ENCODE measurements at regions not wholly inside any gene's neighbourhood (a gene's known extent, or its start where the extent isn't known, plus 50 kb on each side); places are given as distances from the start of the nearest gene placed in this dataset.

DNA sequence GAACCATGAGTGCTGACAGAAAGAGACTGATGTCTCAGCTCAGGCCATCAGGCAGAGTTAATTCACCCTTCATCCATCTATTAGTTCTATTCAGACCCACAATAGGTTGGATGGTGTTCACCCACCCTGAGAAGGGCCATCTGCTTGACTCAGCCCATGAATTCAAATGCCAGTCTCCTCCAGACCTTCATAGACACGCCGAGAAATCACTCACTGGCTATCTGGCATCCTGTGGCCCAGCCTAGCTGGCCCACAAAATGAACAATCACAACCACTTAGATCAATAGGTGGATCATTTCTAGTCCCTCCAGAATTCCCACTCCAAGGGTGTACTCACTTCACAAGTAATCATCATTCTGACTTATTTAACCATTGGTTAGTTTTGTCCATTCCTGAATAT is 58.2 kb downstream of the MYEOV start:
- WGBS, 2 experiments (ENCODE audit: extremely low coverage in 2 of 2, insufficient read length in 1 of 2): 100% methylated on average over 2 of the region's 2 CpGs; no CpG with 5 or more reads in 1 of the 2 experiments
- no peak overlapping the region for H3K4me2 ChIP-seq (ENCODE audit: low read depth, low read length)
- peak overlapping the region; percentile 100 for H2AK5ac ChIP-seq (ENCODE audit: low read depth, low read length)
- H3K9me3 ChIP-seq (ENCODE audit: control insufficient read depth, insufficient read depth, low read length): peaks cover 8% of the 10 kb centered on the region
- peaks cover 5 to 30% of the 10 kb centered on the region in 2 experiments; a peak in 2 of 4 replicates for H3K79me1 ChIP-seq (ENCODE audit: low read depth in 1 of 2, low read length in 2 of 2)
- no peak overlapping the region for H2AFZ ChIP-seq (replicated peaks; ENCODE audit: low read length, poor library complexity)
- no peaks in the 10 kb centered on the region for H3K36me3 ChIP-seq (ENCODE audit: control insufficient read depth, insufficient read depth, low read length)
- TF ChIP-seq CEBPB (IDR thresholded peaks at IDR 0.05; ENCODE audit: low read depth, low read length): no peak
- peak overlapping the region; percentile 99 for H4K91ac ChIP-seq (ENCODE audit: insufficient read depth, low read depth, low read length)
- H4K20me1 ChIP-seq (ENCODE audit: insufficient read depth, low read length): no peaks in the 10 kb centered on the region
- no peak for DNase-seq
- no peak overlapping the region for H3K4me3 ChIP-seq (ENCODE audit: insufficient read depth, low read depth, low read length)
- dilution Hi-C loops (cut with HindIII; ENCODE audit: low sequenced_read_pairs, unreplicated experiment): no loop called here
- in situ Hi-C loops (cut with MboI; ENCODE audit: low sequenced_read_pairs): no loop called here
- intact Hi-C loops (cut with micrococcal nuclease): loop anchor here (1.0 to 5.0 kb wide), 4 partner anchors 55 to 290 kb away; partner anchors contain the start of gene CCND1
- H3K9me1 ChIP-seq (ENCODE audit: insufficient read depth, low read length): peaks cover 16% of the 10 kb centered on the region
- peak overlapping the region; percentile 100 for H3K4ac ChIP-seq (ENCODE audit: low read depth, low read length)
- H3K14ac ChIP-seq (replicated peaks; ENCODE audit: low read depth, low read length): peak overlapping the region; percentile 100
- no peak for ATAC-seq (ENCODE audit: low read depth)
- H2BK5ac ChIP-seq (ENCODE audit: low read depth, low read length, poor library complexity, severe bottlenecking): peak overlapping the region; percentile 100
- peak overlapping the region; percentile 100 for H2BK120ac ChIP-seq (ENCODE audit: low read depth, low read length)
- H3K9ac ChIP-seq (ENCODE audit: low read depth, low read length): no peak overlapping the region; the same call in 1 of the 2 replicates
- peak overlapping the region; percentile 94 for H4K5ac ChIP-seq (ENCODE audit: low read depth, low read length)
- H2BK20ac ChIP-seq (ENCODE audit: low read depth, low read length): peak overlapping the region; percentile 99
- peak overlapping the region; percentile 98 for H2BK15ac ChIP-seq (ENCODE audit: low read depth, low read length)
- BruUV-seq (replicated peaks): no TSS peak
- H3K23ac ChIP-seq (ENCODE audit: low read depth, low read length): peak overlapping the region; percentile 99
- peak overlapping the region; percentile 73 for H2AK9ac ChIP-seq (replicated peaks; ENCODE audit: low read depth, low read length, poor library complexity)
- peak overlapping the region; percentile 99 for H3K18ac ChIP-seq (ENCODE audit: low read depth, low read length)
- peak overlapping the region; percentile 93 to 95 for H4K8ac ChIP-seq (ENCODE audit: low read depth in 2 of 2, low read length in 2 of 2)
- H3K56ac ChIP-seq (ENCODE audit: extremely low read depth, insufficient read depth, low read length): peak overlapping the region; percentile 87
- H3K27ac ChIP-seq (ENCODE audit: insufficient read depth, low read length): peak overlapping the region; percentile 95
- H3K4me1 ChIP-seq (ENCODE audit: control insufficient read depth, insufficient read depth, low read length): peaks cover 16% of the 10 kb centered on the region
- POLR2A ChIA-PET (ENCODE audit: unreplicated experiment): no interaction called here
- no peaks in the 10 kb centered on the region for H3K27me3 ChIP-seq (ENCODE audit: control insufficient read depth, insufficient read depth, low read length)
- CTCF ChIA-PET: no interaction called here

All from IMR-90 (cell line).